H1 (cell line): ENCODE measurements at regions not wholly inside any gene's neighbourhood (a gene's known extent, or its start where the extent isn't known, plus 50 kb on each side); places are given as distances from the start of the nearest gene placed in this dataset.

ENCODE experiments used
- CTCF ChIA-PET: fragments of 300-600 bp; sonication (Branson Sonifier 250); formaldehyde crosslinking; loops from one replicate; lab custom pipeline; 2021; ENCODE audit not compliant: partially characterized antibody; lab: Charles Lee
- POLR2A ChIA-PET: fragments of 300-600 bp; sonication (Branson Sonifier 250); formaldehyde crosslinking; loops from one replicate; lab custom pipeline; 2021; ENCODE audit warnings: inconsistent platforms; ENCODE audit not compliant: partially characterized antibody; lab: Charles Lee
- DNase-seq, 2 experiments: peaks; one replicate each; pipeline versions ENCODE4 v3.0.0 to v3.0.0-alpha.2; 2010 to 2022; ENCODE audit warnings: low spot score in 2 of 2, low read depth in 1 of 2, mixed read lengths in 1 of 2
- FAIRE-seq: peaks from 2 replicates; lab custom pipeline; 2011; peaks lifted over from hg19 to GRCh38; lab: Jason Lieb, UNC
- H2AFZ ChIP-seq: 2 replicates; pipeline ENCODE4 v1.8.1; 2012; ENCODE audit warnings: low read length, inconsistent platforms
- H2AK5ac ChIP-seq: 2 replicates; pipeline ENCODE4 v1.6.1; 2013; ENCODE audit warnings: low read depth, low read length
- H2BK120ac ChIP-seq: replicated peaks from 2 replicates; pipeline ENCODE3; 2013; ENCODE audit warnings: low read depth, low read length, inconsistent platforms
- H2BK12ac ChIP-seq: 2 replicates; pipeline ENCODE4 v1.6.1; 2013; ENCODE audit warnings: low read depth, low read length
- H2BK15ac ChIP-seq: 2 replicates; pipeline ENCODE4 v1.6.1; 2013; ENCODE audit warnings: low read length
- H2BK20ac ChIP-seq: 2 replicates; pipeline ENCODE4 v1.6.1; 2013; ENCODE audit warnings: low read length
- H2BK5ac ChIP-seq: 2 replicates; pipeline ENCODE4 v1.6.1; 2013; ENCODE audit warnings: low read depth, low read length
- H3K14ac ChIP-seq: 2 replicates; pipeline ENCODE4 v1.6.1; 2013; ENCODE audit warnings: inconsistent platforms; ENCODE audit not compliant: insufficient read length
- H3K18ac ChIP-seq: 2 replicates; pipeline ENCODE4 v1.6.1; 2013; ENCODE audit warnings: low read length; ENCODE audit errors: extremely low read depth
- H3K23ac ChIP-seq: 2 replicates; pipeline ENCODE4 v1.6.1; 2013; ENCODE audit warnings: inconsistent platforms; ENCODE audit not compliant: insufficient read length
- H3K23me2 ChIP-seq: 2 replicates; pipeline ENCODE4 v1.6.1; 2013; ENCODE audit warnings: low read depth, low read length
- H3K27ac ChIP-seq: 2 replicates; pipeline ENCODE4 v1.6.1; 2011; ENCODE audit warnings: low read depth, low read length, inconsistent platforms
- H3K27me3 ChIP-seq, 4 experiments: replicated peaks in 1 of 4; 1 replicate in 1 of 4; 2 replicates in 3 of 4; pipeline versions ENCODE4 v1.6.1 to v1.8.1; 2011 to 2013; ENCODE audit warnings: low read length in 3 of 4, mild to moderate bottlenecking in 3 of 4, inconsistent platforms in 2 of 4, mixed read lengths in 2 of 4, moderate library complexity in 1 of 4; ENCODE audit not compliant: control insufficient read depth in 3 of 4, insufficient read depth in 3 of 4; ENCODE audit errors: extremely low read depth in 1 of 4
- H3K36me3 ChIP-seq, 4 experiments: 2 replicates each; pipeline versions ENCODE4 v1.6.1 to v1.8.1; 2011 to 2013; ENCODE audit warnings: mild to moderate bottlenecking in 4 of 4, low read length in 3 of 4, moderate library complexity in 2 of 4, control low read depth in 1 of 4, inconsistent platforms in 1 of 4; ENCODE audit not compliant: insufficient read depth in 4 of 4, control insufficient read depth in 2 of 4
- H3K4ac ChIP-seq: replicated peaks from 2 replicates; pipeline ENCODE3; 2013; ENCODE audit warnings: low read length, low read depth, mixed read lengths, inconsistent platforms; ENCODE audit not compliant: insufficient read length
- H3K4me1 ChIP-seq, 4 experiments: replicated peaks in 1 of 4; 1 replicate in 1 of 4; 2 replicates in 3 of 4; pipeline versions ENCODE4 v1.6.1 to v1.8.1; 2011 to 2013; ENCODE audit warnings: low read length in 3 of 4, inconsistent platforms in 2 of 4, mixed read lengths in 1 of 4; ENCODE audit not compliant: insufficient read depth in 4 of 4, control insufficient read depth in 3 of 4
- H3K4me2 ChIP-seq, 2 experiments: 2 replicates each; pipeline versions ENCODE4 v1.6.1 to v1.8.1; 2011 to 2013; ENCODE audit warnings: low read depth in 2 of 2, low read length in 2 of 2, control low read depth in 1 of 2, inconsistent platforms in 1 of 2, mild to moderate bottlenecking in 1 of 2; ENCODE audit not compliant: insufficient read depth in 1 of 2
- H3K4me3 ChIP-seq, 4 experiments: fragments of 200-600, 300-600 bp in 1 of 4; sonication (generic), shearing (Covaris generic), sonication (Bioruptor Twin) in 1 of 4; 2 replicates each; pipeline versions ENCODE4 v1.5.1 to v1.8.1; 2011 to 2016; ENCODE audit warnings: low read length in 4 of 4, low read depth in 3 of 4, control low read depth in 2 of 4, inconsistent platforms in 2 of 4, mild to moderate bottlenecking in 2 of 4, mixed read lengths in 1 of 4, moderate library complexity in 1 of 4; ENCODE audit not compliant: insufficient read depth in 2 of 4; ENCODE audit errors: extremely low read depth in 1 of 4
- H3K56ac ChIP-seq: replicated peaks from 2 replicates; pipeline ENCODE3; 2013; ENCODE audit warnings: low read depth, mild to moderate bottlenecking, mixed read lengths, low read length, inconsistent platforms; ENCODE audit not compliant: insufficient read length
- H3K79me1 ChIP-seq: 2 replicates; pipeline ENCODE4 v1.6.1; 2013; ENCODE audit warnings: low read depth, low read length, control low read depth
- H3K79me2 ChIP-seq, 2 experiments: 2 replicates each; pipeline versions ENCODE4 v1.6.1 to v1.8.1; 2012 to 2013; ENCODE audit warnings: low read length in 2 of 2, mild to moderate bottlenecking in 2 of 2, inconsistent platforms in 1 of 2; ENCODE audit not compliant: insufficient read depth in 2 of 2, control insufficient read depth in 1 of 2
- H3K9ac ChIP-seq, 4 experiments: replicated peaks in 1 of 4; 1 replicate in 1 of 4; 2 replicates in 3 of 4; pipeline versions ENCODE4 v1.6.1 to v1.8.1; 2011 to 2013; ENCODE audit warnings: low read depth in 3 of 4, low read length in 3 of 4, control low read depth in 2 of 4, mild to moderate bottlenecking in 2 of 4, moderate library complexity in 2 of 4, inconsistent platforms in 1 of 4; ENCODE audit errors: extremely low read depth in 1 of 4
- H3K9me3 ChIP-seq, 2 experiments: 2 replicates each; pipeline versions ENCODE4 v1.6.1 to v1.8.1; 2012 to 2013; ENCODE audit warnings: mild to moderate bottlenecking in 2 of 2, moderate library complexity in 2 of 2, control low read depth in 1 of 2, inconsistent platforms in 1 of 2, low read depth in 1 of 2, low read length in 1 of 2, mixed read lengths in 1 of 2; ENCODE audit not compliant: insufficient read depth in 2 of 2
- H4K20me1 ChIP-seq, 2 experiments: replicated peaks in 1 of 2; 2 replicates each; pipeline versions ENCODE3 to v1.8.1; 2011 to 2013; ENCODE audit warnings: inconsistent platforms in 2 of 2, low read length in 2 of 2, mild to moderate bottlenecking in 1 of 2; ENCODE audit not compliant: insufficient read depth in 2 of 2, control insufficient read depth in 1 of 2
- H4K5ac ChIP-seq: 2 replicates; pipeline ENCODE4 v1.6.1; 2013; ENCODE audit warnings: low read length, low read depth, mixed read lengths, inconsistent platforms; ENCODE audit not compliant: insufficient read length
- H4K8ac ChIP-seq: 2 replicates; pipeline ENCODE4 v1.8.0; 2013; ENCODE audit warnings: mild to moderate bottlenecking, moderate library complexity, low read length, inconsistent platforms; ENCODE audit not compliant: insufficient read depth; ENCODE audit errors: extremely low read depth
- H4K91ac ChIP-seq: replicated peaks from 2 replicates; pipeline ENCODE3; 2013; ENCODE audit warnings: low read length, mixed read lengths, inconsistent platforms; ENCODE audit not compliant: insufficient read length
- BACH1 ChIP-seq: IDR thresholded peaks from 2 replicates; pipeline ENCODE4 v1.6.1; 2012; ENCODE audit warnings: low read length, improper control_type of control experiment
- CBX5 ChIP-seq: fragments of 300-800, 300-1000 bp; sonication (generic); IDR thresholded peaks from 2 replicates; pipeline ENCODE4 v1.7.1; 2016; ENCODE audit warnings: antibody characterized with exemption, low read length, low read depth
- CREB1 ChIP-seq: IDR thresholded peaks from 2 replicates; pipeline ENCODE4 v1.6.1; 2012; ENCODE audit warnings: inconsistent platforms
- EZH2 ChIP-seq: fragments of 200-600 bp; sonication (generic); IDR thresholded peaks from 2 replicates; pipeline ENCODE4 v1.7.1; 2012; ENCODE audit warnings: low read depth, mild to moderate bottlenecking, moderate library complexity, low read length, inconsistent platforms; ENCODE audit not compliant: severe bottlenecking
- KDM5A ChIP-seq: fragments of 200-600 bp; IDR thresholded peaks from 2 replicates; pipeline ENCODE4 v1.7.1; 2012; ENCODE audit warnings: mild to moderate bottlenecking, low read length, inconsistent platforms, mixed read lengths
- MAFK ChIP-seq: IDR thresholded peaks from 2 replicates; pipeline ENCODE4 v1.6.1; 2012; ENCODE audit warnings: low read depth, mild to moderate bottlenecking, improper control_type of control experiment, low read length
- POLR2AphosphoS5 ChIP-seq: IDR thresholded peaks from 2 replicates; pipeline ENCODE4 v1.6.1; 2011; ENCODE audit warnings: low read depth, low read length
- SUZ12 ChIP-seq: fragments of 200-600 bp; sonication (generic); IDR thresholded peaks from 2 replicates; pipeline ENCODE4 v1.6.1; 2012; ENCODE audit warnings: mild to moderate bottlenecking, inconsistent platforms, low read length, moderate library complexity, mixed read lengths
- TAF7 ChIP-seq: optimal IDR thresholded peaks from 2 replicates; pipeline ENCODE3; 2011; ENCODE audit warnings: low read depth, mild to moderate bottlenecking, inconsistent platforms, low read length, moderate library complexity, borderline replicate concordance
- ZNF274 ChIP-seq: IDR thresholded peaks from 2 replicates; pipeline ENCODE4 v1.7.0; 2012; ENCODE audit warnings: low read length, borderline replicate concordance; ENCODE audit errors: extremely low read depth
- WGBS, 2 experiments: shearing (Covaris generic) in 1 of 2; methylation state at CpG; one replicate each; pipeline versions ENCODE4 v1.1.6 to v1.1.7; 2013 to 2015; ENCODE audit warnings: low lambda C conversion rate in 2 of 2, mixed read lengths in 2 of 2, inconsistent platforms in 1 of 2, low coverage in 1 of 2, missing lambda C conversion rate in 1 of 2; ENCODE audit not compliant: insufficient replicate concordance in 2 of 2, insufficient coverage in 1 of 2, insufficient read length in 1 of 2; ENCODE audit errors: extremely low coverage in 1 of 2, missing lambda C conversion rate in 1 of 2; 5-methylcytosine and 5-hydroxymethylcytosine counted together

GRCh38 chr9:86821006-86821845 lies 126.1 kb downstream of the GAS1 start:
- Histone ChIP-seq H2BK120ac (no peak overlapping the region), H3K9ac (no peak overlapping the region), H2BK12ac (no peak overlapping the region), H3K9me3 (0 out of 4 replicates have a peak, but pooled peaks cover 0 to 2% of the 10 kb centered on the region in 2 experiments), H2BK15ac (no peak overlapping the region), H4K91ac (no peak overlapping the region), H3K14ac (no peak overlapping the region), H2BK20ac (no peak overlapping the region), H4K5ac (no peak overlapping the region), H2AK5ac (no peak overlapping the region), H3K79me1 (no peaks in the 10 kb centered on the region), H3K23ac (no peak overlapping the region), H3K79me2 (no peaks in the 10 kb centered on the region), H2AFZ (peak overlapping the region; percentile 20; the same call in 1 of the 2 replicates), H3K23me2 (no peaks in the 10 kb centered on the region), H3K4me2 (no peak overlapping the region), H3K56ac (no peak overlapping the region), H3K4ac (no peak overlapping the region), H4K20me1 (no peaks in the 10 kb centered on the region), H4K8ac (no peak overlapping the region), H3K18ac (no peak overlapping the region), H3K36me3 (no peaks in the 10 kb centered on the region), H3K4me1 (no peaks in the 10 kb centered on the region), H2BK5ac (no peak overlapping the region), H3K27me3 (no peaks in the 10 kb centered on the region), H3K27ac (no peak overlapping the region), H3K4me3 (no peak overlapping the region)
- CTCF ChIA-PET: interaction anchor here (1.1 kb wide), 1 partner anchor 717 kb away, joined by 3 read pairs; no protein-coding TSS in a partner anchor
- 82% methylated on average over 8 of the region's 8 CpGs; no CpG with 5 or more reads in 1 of the 2 experiments for WGBS, 2 experiments
- FAIRE-seq (no peak), DNase-seq (no peak)
- no peak for TF ChIP-seq POLR2AphosphoS5
- TF ChIP-seq ZNF274: no peak
- TF ChIP-seq TAF7: no peak
- no peak for TF ChIP-seq EZH2
- no peak for TF ChIP-seq CREB1
- no peak for TF ChIP-seq KDM5A
- no peak for TF ChIP-seq BACH1
- no peak for TF ChIP-seq CBX5
- no peak for TF ChIP-seq SUZ12
- no peak for TF ChIP-seq MAFK
- POLR2A ChIA-PET: no interaction called here
